ENCODE measurements at regions not wholly inside any gene's neighbourhood (a gene's known extent, or its start where the extent isn't known, plus 50 kb on each side); places are given as distances from the start of the nearest gene placed in this dataset.
"Not testable (repeated sequence)": the region's sequence is repeated elsewhere in the genome, so short reads cannot be mapped to it uniquely, and the experiment has no call there.

DNA sequence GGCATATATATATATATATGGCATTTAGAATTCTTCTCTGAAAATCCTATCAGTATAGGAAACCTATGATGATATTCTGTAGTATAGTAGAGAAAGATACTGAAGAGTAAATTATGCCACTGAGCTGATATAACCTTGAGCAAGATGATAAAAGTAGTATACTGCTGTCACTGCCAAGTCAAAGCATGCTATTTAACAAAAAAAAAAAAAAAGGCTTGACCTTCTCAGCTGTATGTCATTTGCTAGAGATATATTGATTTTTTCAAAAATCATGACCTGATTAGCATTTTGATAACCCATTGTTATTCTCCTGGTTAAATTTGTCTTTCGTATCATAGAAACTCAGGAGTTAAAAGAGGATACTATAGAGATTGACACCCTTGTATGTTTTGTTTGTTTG, 299.4 kb downstream of the ADAMTS20 start:
- Histone ChIP-seq H3K9me3 (ENCODE audit: control insufficient read depth, low read length) (no peaks in the 10 kb centered on the region), H3K27ac (ENCODE audit: low read length) (no peak overlapping the region), H3K4me1 (ENCODE audit: control insufficient read depth, insufficient read depth, low read length) (no peaks in the 10 kb centered on the region), H3K27me3 (ENCODE audit: control insufficient read depth, insufficient read depth) (no peaks in the 10 kb centered on the region), H3K4me3 (ENCODE audit: low read length) (no peak overlapping the region)
- WGBS: 99% methylated on average over 1 of the region's 1 CpG
- no peak for DNase-seq
- no peak for ATAC-seq
- intact Hi-C loops (cut with DNase I): no loop called here

DNA sequence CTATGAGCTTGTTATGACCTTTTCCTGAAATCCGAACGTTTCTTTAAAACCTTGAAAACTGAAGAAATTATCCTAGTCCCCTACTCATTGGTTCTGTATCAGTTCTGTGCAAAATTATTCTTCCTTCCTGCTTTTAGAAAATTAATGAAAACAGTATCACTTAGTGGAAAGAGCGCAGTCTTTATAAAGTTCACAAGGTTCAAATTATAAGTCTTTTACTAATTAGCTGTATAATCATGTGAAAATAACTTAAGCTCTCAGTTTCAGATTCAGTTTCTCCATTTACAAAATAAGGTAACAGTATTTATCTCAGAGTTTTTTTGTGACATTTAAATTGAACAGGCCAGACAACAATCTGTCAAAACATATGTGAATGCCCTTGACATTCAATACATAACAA, 306.1 kb downstream of the ADAMTS20 start:
- WGBS: 80% methylated on average over 3 of the region's 3 CpGs
- no peak overlapping the region for H3K4me3 ChIP-seq (ENCODE audit: low read length)
- H3K27me3 ChIP-seq (ENCODE audit: control insufficient read depth, insufficient read depth): no peaks in the 10 kb centered on the region
- ATAC-seq (no peak), DNase-seq (no peak)
- H3K27ac ChIP-seq (ENCODE audit: low read length): no peak overlapping the region
- H3K4me1 ChIP-seq (ENCODE audit: control insufficient read depth, insufficient read depth, low read length): no peaks in the 10 kb centered on the region
- H3K9me3 ChIP-seq (ENCODE audit: control insufficient read depth, low read length): no peaks in the 10 kb centered on the region
- intact Hi-C loops (cut with DNase I): no loop called here

DNA sequence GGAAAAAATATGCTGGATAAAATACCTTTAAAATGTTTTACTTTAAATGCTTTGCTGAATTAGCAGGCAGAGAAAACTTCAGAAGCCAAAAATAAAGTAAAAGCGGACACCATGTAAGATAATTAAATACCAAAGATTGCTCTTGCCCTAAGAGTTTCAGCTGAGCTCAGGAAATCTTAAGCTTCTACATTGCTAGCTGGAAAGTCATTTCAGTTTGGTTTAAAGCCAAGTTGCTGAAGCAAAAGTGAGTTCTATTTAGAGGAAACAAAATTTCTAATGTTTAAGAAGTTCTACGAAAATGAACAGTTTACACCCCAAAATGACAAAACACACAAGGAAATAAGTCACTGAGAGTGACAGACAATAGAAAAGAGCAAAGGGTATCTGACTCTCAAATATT, 310.0 kb downstream of the ADAMTS20 start:
- Histone ChIP-seq H3K4me3 (ENCODE audit: low read length) (no peak overlapping the region), H3K9me3 (ENCODE audit: control insufficient read depth, low read length) (no peaks in the 10 kb centered on the region), H3K27ac (ENCODE audit: low read length) (no peak overlapping the region), H3K27me3 (ENCODE audit: control insufficient read depth, insufficient read depth) (no peaks in the 10 kb centered on the region), H3K4me1 (ENCODE audit: control insufficient read depth, insufficient read depth, low read length) (no peaks in the 10 kb centered on the region)
- 43% methylated on average over 2 of the region's 2 CpGs for WGBS
- ATAC-seq (no peak), DNase-seq (no peak)
- intact Hi-C loops (cut with DNase I): no loop called here

DNA sequence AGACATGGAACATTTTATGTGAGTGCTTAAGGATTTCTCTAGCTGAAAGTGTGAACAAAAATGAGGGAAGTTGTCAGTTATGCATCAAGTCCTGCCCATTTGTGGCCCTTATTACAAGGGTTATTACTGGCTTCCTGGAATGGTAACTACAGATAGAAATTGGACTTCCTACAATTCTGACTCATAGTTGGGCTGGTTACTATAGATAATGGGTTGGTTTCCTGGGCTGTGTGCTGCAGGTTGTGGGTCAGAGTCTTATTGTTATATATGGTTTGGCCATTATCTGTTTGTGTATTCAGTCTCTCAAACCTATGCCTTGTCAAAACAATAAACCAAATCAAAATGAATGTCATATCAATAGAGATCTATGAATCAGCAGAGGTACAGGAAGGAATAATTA, 313.7 kb downstream of the ADAMTS20 start:
- intact Hi-C loops (cut with DNase I): no loop called here
- no peaks in the 10 kb centered on the region for H3K9me3 ChIP-seq (ENCODE audit: control insufficient read depth, low read length)
- DNase-seq: no peak
- no peaks in the 10 kb centered on the region for H3K4me1 ChIP-seq (ENCODE audit: control insufficient read depth, insufficient read depth, low read length)
- H3K4me3 ChIP-seq (ENCODE audit: low read length): no peak overlapping the region
- H3K27ac ChIP-seq (ENCODE audit: low read length): no peak overlapping the region
- ATAC-seq: no peak
- no peaks in the 10 kb centered on the region for H3K27me3 ChIP-seq (ENCODE audit: control insufficient read depth, insufficient read depth)

DNA sequence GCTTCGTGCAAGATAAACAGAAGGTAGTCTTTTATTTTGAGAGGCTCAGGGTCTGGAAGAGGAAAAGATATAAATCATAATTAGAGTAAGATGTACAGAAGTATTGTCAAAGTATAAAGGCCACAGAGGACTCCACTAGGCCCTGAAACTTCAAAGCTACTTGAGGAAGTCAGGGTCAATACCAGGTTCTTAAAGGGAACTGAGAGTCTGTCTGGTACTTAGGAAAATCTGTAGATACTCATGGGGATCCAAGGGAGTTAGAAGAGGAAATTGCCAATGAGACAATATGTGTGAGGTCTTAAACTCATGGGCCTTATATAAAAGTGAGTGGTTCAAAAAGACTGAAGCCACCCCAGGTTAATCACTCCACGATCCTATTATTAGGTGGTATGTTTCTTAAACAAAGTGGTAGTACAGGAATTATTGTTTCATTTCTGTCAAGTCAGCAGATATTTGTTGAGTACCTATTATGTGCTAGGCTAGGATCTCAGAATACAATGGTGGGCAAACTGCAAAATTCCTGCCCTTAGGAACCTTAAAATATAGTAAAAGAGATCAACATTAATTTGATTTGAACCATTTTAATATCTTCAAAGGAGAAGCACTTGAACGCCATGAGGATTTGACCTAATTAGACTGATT, 314.6 kb downstream of the ADAMTS20 start:
- Histone ChIP-seq H3K9me3 (ENCODE audit: control insufficient read depth, low read length) (no peaks in the 10 kb centered on the region), H3K4me3 (ENCODE audit: low read length) (no peak overlapping the region), H3K27ac (ENCODE audit: low read length) (no peak overlapping the region), H3K4me1 (ENCODE audit: control insufficient read depth, insufficient read depth, low read length) (no peaks in the 10 kb centered on the region), H3K27me3 (ENCODE audit: control insufficient read depth, insufficient read depth) (no peaks in the 10 kb centered on the region)
- DNase-seq: no peak
- WGBS: 93% methylated on average over 3 of the region's 3 CpGs
- ATAC-seq: no peak
- intact Hi-C loops (cut with DNase I): no loop called here

DNA sequence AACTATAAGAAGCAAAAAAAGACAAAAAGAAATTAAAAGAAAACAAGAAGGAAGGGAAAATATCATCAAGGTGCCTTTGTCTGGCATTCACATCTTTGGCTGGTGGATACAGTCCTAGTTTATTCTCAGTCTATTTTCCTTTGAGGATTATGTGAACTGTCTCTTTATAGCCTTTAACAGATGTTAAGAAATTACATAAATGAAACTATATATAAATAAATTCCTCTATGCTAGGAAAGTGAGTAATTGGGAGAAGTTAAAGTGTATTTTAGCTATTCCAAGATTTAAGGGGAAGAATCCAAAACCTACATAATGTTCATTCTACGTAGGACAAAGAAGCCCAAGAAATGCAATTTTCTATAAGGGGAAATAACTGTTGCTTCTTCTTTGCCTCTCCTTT, 316.3 kb downstream of the ADAMTS20 start:
- intact Hi-C loops (cut with DNase I): no loop called here
- H3K9me3 ChIP-seq (ENCODE audit: control insufficient read depth, low read length): no peaks in the 10 kb centered on the region
- H3K27me3 ChIP-seq (ENCODE audit: control insufficient read depth, insufficient read depth): no peaks in the 10 kb centered on the region
- no peak for ATAC-seq
- no peak overlapping the region for H3K4me3 ChIP-seq (ENCODE audit: low read length)
- no peak overlapping the region for H3K27ac ChIP-seq (ENCODE audit: low read length)
- no peak for DNase-seq
- 91% methylated on average over 1 of the region's 1 CpG for WGBS
- no peaks in the 10 kb centered on the region for H3K4me1 ChIP-seq (ENCODE audit: control insufficient read depth, insufficient read depth, low read length)

DNA sequence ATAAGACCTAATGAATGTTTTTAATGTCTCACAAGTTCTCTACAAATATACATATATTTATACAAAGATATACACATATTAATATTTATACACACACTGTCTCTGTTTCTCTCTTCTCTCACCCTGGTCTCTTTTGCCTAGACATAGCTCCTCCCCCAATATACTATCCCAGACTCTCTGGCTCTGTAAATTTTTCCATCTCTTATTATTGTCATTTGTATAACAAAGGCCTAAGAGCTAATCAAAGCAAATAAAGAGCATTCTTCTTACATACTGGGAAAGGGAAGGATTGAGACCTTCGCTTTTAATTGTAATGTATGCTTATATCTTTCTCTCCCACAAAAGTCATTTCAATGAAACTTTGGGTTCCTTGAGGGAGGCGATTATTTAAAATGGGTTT, 318.1 kb downstream of the ADAMTS20 start:
- WGBS: 96% methylated on average over 2 of the region's 2 CpGs
- H3K4me1 ChIP-seq (ENCODE audit: control insufficient read depth, insufficient read depth, low read length): no peaks in the 10 kb centered on the region
- H3K9me3 ChIP-seq (ENCODE audit: control insufficient read depth, low read length): no peaks in the 10 kb centered on the region
- H3K27ac ChIP-seq (ENCODE audit: low read length): no peak overlapping the region
- H3K27me3 ChIP-seq (ENCODE audit: control insufficient read depth, insufficient read depth): no peaks in the 10 kb centered on the region
- intact Hi-C loops (cut with DNase I): no loop called here
- DNase-seq (no peak), ATAC-seq (no peak)
- H3K4me3 ChIP-seq (ENCODE audit: low read length): no peak overlapping the region

DNA sequence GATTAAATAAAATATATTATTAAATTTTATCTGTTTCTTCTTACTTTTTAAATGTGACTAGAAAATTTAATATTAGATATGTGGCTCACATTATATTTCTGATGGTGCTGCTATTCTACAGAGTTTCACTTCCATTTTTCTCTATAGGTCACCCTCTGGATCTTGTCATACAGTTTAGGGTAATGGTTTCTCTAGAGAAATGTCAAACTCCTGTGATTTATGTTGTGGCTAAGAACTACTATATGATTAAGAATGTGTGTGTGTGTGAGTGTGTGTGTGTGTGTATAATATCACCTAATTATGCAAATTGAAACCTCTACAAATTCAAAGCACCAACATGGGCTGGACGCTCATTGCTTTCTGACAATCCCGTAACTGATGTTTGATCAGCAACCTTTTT, 325.9 kb downstream of the ADAMTS20 start:
- H3K27me3 ChIP-seq (ENCODE audit: control insufficient read depth, insufficient read depth): no peaks in the 10 kb centered on the region
- WGBS: 95% methylated on average over 2 of the region's 2 CpGs
- DNase-seq (no peak), ATAC-seq (no peak)
- intact Hi-C loops (cut with DNase I): no loop called here
- no peak overlapping the region for H3K27ac ChIP-seq (ENCODE audit: low read length)
- H3K4me1 ChIP-seq (ENCODE audit: control insufficient read depth, insufficient read depth, low read length): no peaks in the 10 kb centered on the region
- H3K9me3 ChIP-seq (ENCODE audit: control insufficient read depth, low read length): no peaks in the 10 kb centered on the region
- no peak overlapping the region for H3K4me3 ChIP-seq (ENCODE audit: low read length)

DNA sequence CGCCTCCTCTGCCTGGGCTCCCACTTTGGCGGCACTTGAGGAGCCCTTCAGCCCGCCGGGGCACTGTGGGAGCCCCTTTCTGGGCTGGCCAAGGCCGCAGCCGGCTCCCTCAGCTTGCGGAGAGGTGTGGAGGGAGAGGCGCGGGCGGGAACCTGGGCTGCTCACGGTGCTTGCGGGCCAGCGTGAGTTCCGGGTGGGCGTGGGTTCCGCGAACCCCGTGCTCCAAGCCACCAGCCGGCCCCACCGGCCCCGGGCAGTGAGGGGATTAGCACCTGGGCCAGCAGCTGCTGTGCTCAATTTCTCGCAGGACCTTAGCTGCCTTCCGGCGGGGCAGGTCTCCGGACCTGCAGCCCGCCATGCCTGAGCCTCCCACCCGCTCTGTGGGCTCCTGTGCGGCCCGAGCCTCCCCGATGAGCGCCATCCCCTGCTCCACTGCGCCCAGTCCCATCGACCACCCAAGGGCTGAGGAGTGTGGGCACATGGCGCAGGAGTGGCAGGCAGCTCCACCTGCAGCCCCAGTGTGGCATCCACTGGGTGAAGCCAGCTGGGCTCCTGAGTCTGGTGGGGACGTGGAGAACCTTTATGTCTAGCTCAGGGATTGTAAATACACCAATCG, 327.7 kb downstream of the ADAMTS20 start:
- H3K27ac ChIP-seq (ENCODE audit: low read length); ATAC-seq; H3K27me3 ChIP-seq (ENCODE audit: control insufficient read depth, insufficient read depth); H3K4me1 ChIP-seq (ENCODE audit: control insufficient read depth, insufficient read depth, low read length); H3K9me3 ChIP-seq (ENCODE audit: control insufficient read depth, low read length); intact Hi-C loops (cut with DNase I); H3K4me3 ChIP-seq (ENCODE audit: low read length): not testable (repeated sequence)
- DNase-seq: peak in 2 of 3 donors; percentile 36 to 46
- WGBS: 95% methylated on average over 35 of the region's 36 CpGs

DNA sequence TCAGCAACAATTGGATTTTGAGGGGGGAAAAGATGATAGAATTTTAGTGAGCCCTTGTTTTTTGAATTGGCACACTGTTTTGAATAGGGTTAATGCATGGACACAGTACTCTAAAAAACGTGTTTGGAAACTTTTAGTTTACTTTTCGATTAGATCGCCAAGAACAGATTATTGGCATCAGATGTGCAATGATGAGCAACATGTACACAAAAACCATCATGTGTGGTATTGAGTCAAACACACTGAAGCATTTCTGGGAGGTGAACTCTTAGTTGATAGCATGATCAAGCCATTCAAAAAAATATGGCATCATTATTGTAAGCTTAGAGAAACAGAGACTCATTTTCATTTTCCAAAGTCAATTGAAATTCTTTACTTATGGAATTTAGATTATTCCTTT, 329.2 kb downstream of the ADAMTS20 start:
- no peak for DNase-seq
- H3K9me3 ChIP-seq (ENCODE audit: control insufficient read depth, low read length): no peaks in the 10 kb centered on the region
- H3K27ac ChIP-seq (ENCODE audit: low read length): no peak overlapping the region
- H3K4me3 ChIP-seq (ENCODE audit: low read length): no peak overlapping the region
- no peaks in the 10 kb centered on the region for H3K27me3 ChIP-seq (ENCODE audit: control insufficient read depth, insufficient read depth)
- ATAC-seq: no peak
- 79% methylated on average over 3 of the region's 3 CpGs for WGBS
- intact Hi-C loops (cut with DNase I): no loop called here
- no peaks in the 10 kb centered on the region for H3K4me1 ChIP-seq (ENCODE audit: control insufficient read depth, insufficient read depth, low read length)

DNA sequence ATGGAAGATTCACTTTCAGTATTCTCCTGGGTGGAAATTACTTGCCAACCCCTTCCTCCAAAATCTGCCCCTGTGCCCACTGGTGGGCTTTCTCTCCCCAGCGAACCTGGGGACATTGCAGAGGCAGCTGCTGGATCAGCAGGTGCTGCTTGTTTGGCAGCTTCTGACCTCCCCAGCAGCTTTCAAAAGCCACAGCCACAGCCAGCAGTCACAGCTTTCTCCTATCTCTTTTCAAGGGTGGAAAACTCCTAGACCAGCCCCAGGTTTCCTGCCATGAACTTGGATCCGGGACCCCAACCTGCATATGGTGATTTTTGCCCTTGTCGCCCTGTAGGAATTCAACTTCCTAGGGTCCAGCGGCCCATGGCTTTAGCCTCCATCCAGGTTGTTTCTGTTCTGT, 330.8 kb downstream of the ADAMTS20 start:
- WGBS: 89% methylated on average over 4 of the region's 4 CpGs

DNA sequence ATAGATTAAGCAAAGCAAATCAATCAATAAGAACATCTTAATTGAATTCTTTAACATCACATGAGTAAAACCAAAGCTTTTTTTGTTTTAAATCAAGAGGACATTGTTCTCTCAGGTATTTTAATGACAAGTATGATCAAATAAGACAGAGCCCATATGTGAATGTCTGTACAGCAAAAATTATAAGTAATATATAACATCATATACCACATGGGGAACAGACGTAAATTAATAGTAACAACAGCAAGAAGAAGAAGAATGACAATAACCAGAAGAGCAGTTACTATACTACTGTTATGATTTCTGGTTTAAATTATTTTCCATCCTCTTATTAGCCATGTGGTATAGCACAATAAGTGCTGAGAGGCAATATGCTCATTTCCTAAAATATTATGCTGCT, 335.5 kb downstream of the ADAMTS20 start:
- Histone ChIP-seq H3K27me3 (ENCODE audit: control insufficient read depth, insufficient read depth) (no peaks in the 10 kb centered on the region), H3K27ac (ENCODE audit: low read length) (no peak overlapping the region), H3K4me3 (ENCODE audit: low read length) (no peak overlapping the region), H3K4me1 (ENCODE audit: control insufficient read depth, insufficient read depth, low read length) (no peaks in the 10 kb centered on the region), H3K9me3 (ENCODE audit: control insufficient read depth, low read length) (no peaks in the 10 kb centered on the region)
- DNase-seq (no peak), ATAC-seq (no peak)
- WGBS: 93% methylated on average over 1 of the region's 1 CpG
- intact Hi-C loops (cut with DNase I): no loop called here

More for the DNA sequence above, 330.8 kb downstream of the ADAMTS20 start:
- Histone ChIP-seq H3K27ac (ENCODE audit: low read length) (no peak overlapping the region), H3K4me1 (ENCODE audit: control insufficient read depth, insufficient read depth, low read length) (no peaks in the 10 kb centered on the region), H3K9me3 (ENCODE audit: control insufficient read depth, low read length) (no peaks in the 10 kb centered on the region), H3K4me3 (ENCODE audit: low read length) (no peak overlapping the region), H3K27me3 (ENCODE audit: control insufficient read depth, insufficient read depth) (no peaks in the 10 kb centered on the region)
- intact Hi-C loops (cut with DNase I): no loop called here
- ATAC-seq (no peak), DNase-seq (peak in 1 of 3 donors; percentile 11)
